OCI-LY1 (cell line): ENCODE measurements at regions not wholly inside any gene's neighbourhood (a gene's known extent, or its start where the extent isn't known, plus 50 kb on each side); places are given as distances from the start of the nearest gene placed in this dataset.

ENCODE experiments used
- EZH2 ChIP-seq: fragments of 200-600 bp; sonication (generic), shearing (Covaris generic); IDR thresholded peaks from 2 replicates; pipeline ENCODE4 v1.8.0; 2017; ENCODE audit warnings: borderline replicate concordance, mixed run types, mild to moderate bottlenecking, antibody characterized with exemption, low read length, moderate library complexity, mixed read lengths
- TF ChIP-seq, protein P1 (sequence below): fragments of 200-600 bp; sonication (generic), shearing (Covaris generic); IDR thresholded peaks from 2 replicates; pipeline ENCODE4 v1.5.1; 2017; ENCODE audit warnings: mild to moderate bottlenecking, antibody characterized with exemption, low read length, moderate library complexity, mixed read lengths

DNA sequence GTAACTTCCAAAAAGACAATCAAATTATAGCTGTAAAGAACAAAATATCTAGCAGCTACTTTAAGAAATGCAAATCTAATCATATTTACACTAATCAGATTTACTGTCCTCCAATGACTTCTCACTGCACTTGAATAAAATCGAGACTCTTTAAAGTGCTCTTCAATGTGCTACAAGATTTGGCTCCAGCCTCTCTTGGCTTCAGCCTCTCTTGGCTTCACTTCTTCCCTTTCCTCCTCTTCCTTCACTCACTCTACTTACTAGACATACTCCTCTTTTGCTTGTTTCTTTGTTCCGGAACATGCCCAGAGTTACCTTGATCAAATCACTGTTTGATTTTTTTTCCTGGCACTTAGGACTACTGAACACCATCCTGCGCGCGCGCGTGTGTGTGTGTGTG is 495.4 kb downstream of the LMO7 start:
- TF ChIP-seq, protein P1, sequence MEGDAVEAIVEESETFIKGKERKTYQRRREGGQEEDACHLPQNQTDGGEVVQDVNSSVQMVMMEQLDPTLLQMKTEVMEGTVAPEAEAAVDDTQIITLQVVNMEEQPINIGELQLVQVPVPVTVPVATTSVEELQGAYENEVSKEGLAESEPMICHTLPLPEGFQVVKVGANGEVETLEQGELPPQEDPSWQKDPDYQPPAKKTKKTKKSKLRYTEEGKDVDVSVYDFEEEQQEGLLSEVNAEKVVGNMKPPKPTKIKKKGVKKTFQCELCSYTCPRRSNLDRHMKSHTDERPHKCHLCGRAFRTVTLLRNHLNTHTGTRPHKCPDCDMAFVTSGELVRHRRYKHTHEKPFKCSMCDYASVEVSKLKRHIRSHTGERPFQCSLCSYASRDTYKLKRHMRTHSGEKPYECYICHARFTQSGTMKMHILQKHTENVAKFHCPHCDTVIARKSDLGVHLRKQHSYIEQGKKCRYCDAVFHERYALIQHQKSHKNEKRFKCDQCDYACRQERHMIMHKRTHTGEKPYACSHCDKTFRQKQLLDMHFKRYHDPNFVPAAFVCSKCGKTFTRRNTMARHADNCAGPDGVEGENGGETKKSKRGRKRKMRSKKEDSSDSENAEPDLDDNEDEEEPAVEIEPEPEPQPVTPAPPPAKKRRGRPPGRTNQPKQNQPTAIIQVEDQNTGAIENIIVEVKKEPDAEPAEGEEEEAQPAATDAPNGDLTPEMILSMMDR: no peak
- no peak for TF ChIP-seq EZH2
